ENCODE measurements at regions not wholly inside any gene's neighbourhood (a gene's known extent, or its start where the extent isn't known, plus 50 kb on each side); places are given as distances from the start of the nearest gene placed in this dataset.
A peak's percentile ranks its signal among the peaks of the same experiment; 100 is the strongest.

DNA sequence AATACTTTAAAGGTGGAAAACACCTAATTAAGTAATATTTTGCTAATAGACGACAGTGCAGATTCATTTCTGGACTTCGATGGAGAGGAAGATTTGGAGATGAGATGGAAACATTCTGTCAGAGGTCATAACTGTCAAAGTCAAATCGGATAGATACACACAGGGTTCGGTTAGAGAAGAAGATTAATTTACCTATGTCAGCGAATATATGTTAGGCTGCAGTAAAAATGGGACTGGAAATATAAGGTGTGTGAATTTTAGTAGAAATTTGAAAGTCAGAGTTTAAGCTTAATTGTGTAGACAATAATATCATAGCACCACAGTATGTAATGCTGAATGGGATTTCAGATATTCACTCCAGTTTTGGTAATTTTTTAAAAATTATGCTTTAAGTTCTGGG is 1020.3 kb upstream of the ACO1 start:
- H3K79me2 ChIP-seq (ENCODE audit: low read length) = no peaks in the 10 kb centered on the region
- H3K4me1 ChIP-seq (ENCODE audit: low read length) = no peaks in the 10 kb centered on the region
- H3K27me3 ChIP-seq (ENCODE audit: low read depth, low read length) = no peaks in the 10 kb centered on the region
- no peak overlapping the region for H3K9ac ChIP-seq (ENCODE audit: low read length)
- H3K4me3 ChIP-seq (ENCODE audit: low read length) = no peak overlapping the region
- H3K4me2 ChIP-seq (ENCODE audit: low read length) = no peak overlapping the region
- TF ChIP-seq, protein P1, sequence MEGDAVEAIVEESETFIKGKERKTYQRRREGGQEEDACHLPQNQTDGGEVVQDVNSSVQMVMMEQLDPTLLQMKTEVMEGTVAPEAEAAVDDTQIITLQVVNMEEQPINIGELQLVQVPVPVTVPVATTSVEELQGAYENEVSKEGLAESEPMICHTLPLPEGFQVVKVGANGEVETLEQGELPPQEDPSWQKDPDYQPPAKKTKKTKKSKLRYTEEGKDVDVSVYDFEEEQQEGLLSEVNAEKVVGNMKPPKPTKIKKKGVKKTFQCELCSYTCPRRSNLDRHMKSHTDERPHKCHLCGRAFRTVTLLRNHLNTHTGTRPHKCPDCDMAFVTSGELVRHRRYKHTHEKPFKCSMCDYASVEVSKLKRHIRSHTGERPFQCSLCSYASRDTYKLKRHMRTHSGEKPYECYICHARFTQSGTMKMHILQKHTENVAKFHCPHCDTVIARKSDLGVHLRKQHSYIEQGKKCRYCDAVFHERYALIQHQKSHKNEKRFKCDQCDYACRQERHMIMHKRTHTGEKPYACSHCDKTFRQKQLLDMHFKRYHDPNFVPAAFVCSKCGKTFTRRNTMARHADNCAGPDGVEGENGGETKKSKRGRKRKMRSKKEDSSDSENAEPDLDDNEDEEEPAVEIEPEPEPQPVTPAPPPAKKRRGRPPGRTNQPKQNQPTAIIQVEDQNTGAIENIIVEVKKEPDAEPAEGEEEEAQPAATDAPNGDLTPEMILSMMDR (IDR thresholded peaks at IDR 0.05; ENCODE audit: low read depth, low read length) = no peak
- no peak for TF ChIP-seq EZH2phosphoT487 (IDR thresholded peaks at IDR 0.05; ENCODE audit: low read depth)
- H3K9me3 ChIP-seq (ENCODE audit: insufficient read depth, low read length) = no peaks in the 10 kb centered on the region
- no peaks in the 10 kb centered on the region for H4K20me1 ChIP-seq (ENCODE audit: insufficient read depth, low read length)
- H2AFZ ChIP-seq (ENCODE audit: low read depth, low read length) = no peak overlapping the region
- H3K36me3 ChIP-seq (replicated peaks; ENCODE audit: low read depth, low read length) = no peaks in the 10 kb centered on the region
- no peak overlapping the region for H3K27ac ChIP-seq (ENCODE audit: low read length)

DNA sequence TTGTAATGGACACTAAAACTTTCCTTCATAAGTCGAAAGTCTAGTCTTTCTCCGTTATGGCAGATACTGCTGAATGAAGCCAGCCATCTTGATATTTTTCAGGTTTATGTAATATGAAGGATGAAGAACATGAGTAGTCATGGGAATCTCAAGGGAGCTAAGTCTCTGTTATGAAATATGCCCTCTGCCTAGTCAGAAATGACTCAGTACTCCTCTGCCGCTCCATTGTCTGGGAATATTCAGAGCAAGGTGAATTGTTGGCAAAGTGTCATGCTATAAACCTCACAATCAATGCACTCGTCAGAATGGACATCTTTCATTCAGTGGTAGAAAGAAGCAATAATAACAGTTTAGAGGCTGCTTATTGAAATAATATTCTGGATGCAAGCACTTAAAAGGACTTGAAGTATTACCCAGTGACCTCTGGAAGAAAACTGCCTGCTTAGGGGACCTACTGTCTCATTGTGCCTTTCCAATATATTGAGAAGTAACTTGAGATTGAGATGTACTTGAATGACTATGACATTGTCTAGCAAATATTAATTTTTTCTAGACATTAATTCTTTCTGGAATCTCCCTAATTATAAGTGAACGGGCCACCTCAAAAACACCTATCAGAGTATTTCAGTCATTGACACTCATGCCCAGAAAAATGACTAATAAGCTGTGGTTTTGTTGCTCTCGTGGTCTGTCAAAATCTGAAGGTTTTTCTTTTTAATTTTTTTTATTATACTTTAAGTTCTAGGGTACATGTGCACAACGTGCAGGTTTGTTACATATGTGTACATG is 1011.5 kb upstream of the ACO1 start:
- Histone ChIP-seq H3K27ac (ENCODE audit: low read length) (no peak overlapping the region), H3K36me3 (replicated peaks; ENCODE audit: low read depth, low read length) (no peaks in the 10 kb centered on the region), H3K4me2 (ENCODE audit: low read length) (no peak overlapping the region), H3K9me3 (ENCODE audit: insufficient read depth, low read length) (no peaks in the 10 kb centered on the region), H3K79me2 (ENCODE audit: low read length) (no peaks in the 10 kb centered on the region), H3K27me3 (ENCODE audit: low read depth, low read length) (no peaks in the 10 kb centered on the region), H3K4me1 (ENCODE audit: low read length) (no peaks in the 10 kb centered on the region), H2AFZ (ENCODE audit: low read depth, low read length) (no peak overlapping the region), H3K9ac (ENCODE audit: low read length) (no peak overlapping the region), H4K20me1 (ENCODE audit: insufficient read depth, low read length) (no peaks in the 10 kb centered on the region), H3K4me3 (ENCODE audit: low read length) (no peak overlapping the region)
- TF ChIP-seq EZH2phosphoT487 (IDR thresholded peaks at IDR 0.05; ENCODE audit: low read depth) = no peak
- TF ChIP-seq, protein P1 (IDR thresholded peaks at IDR 0.05; ENCODE audit: low read depth, low read length) = no peak

DNA sequence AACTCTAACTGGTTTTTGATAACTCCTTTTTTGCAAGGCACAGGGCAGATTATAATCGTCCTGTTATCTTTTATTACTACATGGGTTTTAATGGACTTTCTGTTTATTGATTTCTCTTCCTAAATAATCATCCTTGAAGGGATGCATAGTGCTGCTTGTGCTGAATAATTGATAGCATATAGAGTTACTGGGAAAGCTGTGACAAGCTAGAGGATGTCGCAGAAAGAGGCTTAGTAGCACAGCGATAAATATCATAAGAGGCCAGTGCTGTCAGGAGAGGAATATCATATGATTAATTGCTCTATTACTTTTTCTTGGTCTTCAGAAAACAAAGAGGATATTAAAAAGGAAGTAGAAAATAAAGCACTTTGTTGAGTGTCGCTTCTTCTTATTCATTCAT is 1007.1 kb upstream of the ACO1 start:
- H4K20me1 ChIP-seq (ENCODE audit: insufficient read depth, low read length) = no peaks in the 10 kb centered on the region
- no peak overlapping the region for H3K27ac ChIP-seq (ENCODE audit: low read length)
- no peak overlapping the region for H3K4me3 ChIP-seq (ENCODE audit: low read length)
- H3K36me3 ChIP-seq (replicated peaks; ENCODE audit: low read depth, low read length) = no peaks in the 10 kb centered on the region
- no peak overlapping the region for H2AFZ ChIP-seq (ENCODE audit: low read depth, low read length)
- no peak for TF ChIP-seq EZH2phosphoT487 (IDR thresholded peaks at IDR 0.05; ENCODE audit: low read depth)
- TF ChIP-seq, protein P1 (IDR thresholded peaks at IDR 0.05; ENCODE audit: low read depth, low read length) = no peak
- H3K79me2 ChIP-seq (ENCODE audit: low read length) = no peaks in the 10 kb centered on the region
- H3K27me3 ChIP-seq (ENCODE audit: low read depth, low read length) = no peaks in the 10 kb centered on the region
- no peak overlapping the region for H3K4me2 ChIP-seq (ENCODE audit: low read length)
- no peak overlapping the region for H3K9ac ChIP-seq (ENCODE audit: low read length)
- no peaks in the 10 kb centered on the region for H3K4me1 ChIP-seq (ENCODE audit: low read length)
- H3K9me3 ChIP-seq (ENCODE audit: insufficient read depth, low read length) = no peaks in the 10 kb centered on the region

DNA sequence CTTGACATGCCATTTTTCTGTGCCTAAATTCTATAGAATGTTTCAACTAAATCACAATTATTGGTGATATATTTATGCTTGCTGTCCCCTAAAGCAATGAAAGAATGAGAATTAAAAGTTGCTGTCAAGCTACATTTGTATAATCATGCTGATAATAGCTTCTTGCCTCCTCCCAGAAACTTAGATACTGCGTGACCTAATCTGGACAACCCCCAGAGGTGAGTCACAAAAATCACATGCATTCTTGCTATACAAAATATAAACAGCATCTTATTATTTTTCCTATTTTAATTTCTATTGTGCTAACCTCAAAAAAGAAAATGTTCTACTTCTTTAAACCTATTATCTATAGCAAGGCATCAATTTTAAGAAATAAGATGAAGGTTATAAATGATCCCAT is 995.8 kb upstream of the ACO1 start:
- Histone ChIP-seq H3K27me3 (ENCODE audit: low read depth, low read length) (no peaks in the 10 kb centered on the region), H3K4me3 (ENCODE audit: low read length) (no peak overlapping the region), H2AFZ (ENCODE audit: low read depth, low read length) (no peak overlapping the region), H4K20me1 (ENCODE audit: insufficient read depth, low read length) (no peaks in the 10 kb centered on the region), H3K79me2 (ENCODE audit: low read length) (no peaks in the 10 kb centered on the region), H3K4me2 (ENCODE audit: low read length) (peak overlapping the region; percentile 85), H3K9me3 (ENCODE audit: insufficient read depth, low read length) (no peaks in the 10 kb centered on the region), H3K9ac (ENCODE audit: low read length) (no peak overlapping the region), H3K4me1 (ENCODE audit: low read length) (peaks cover 47% of the 10 kb centered on the region), H3K36me3 (replicated peaks; ENCODE audit: low read depth, low read length) (no peaks in the 10 kb centered on the region), H3K27ac (ENCODE audit: low read length) (0 out of 2 replicates have a peak overlapping the region, but pooled peaks have one; percentile 90)
- no peak for TF ChIP-seq EZH2phosphoT487 (IDR thresholded peaks at IDR 0.05; ENCODE audit: low read depth)
